Right lobe of liver (tissue), 6 donors: ENCODE measurements at regions not wholly inside any gene's neighbourhood (a gene's known extent, or its start where the extent isn't known, plus 50 kb on each side); places are given as distances from the start of the nearest gene placed in this dataset.

Experiments used
- ATAC-seq, 4 donors: fragments of 200-7000 bp; cut with Tn5 transposase; one replicate each; pipeline ENCODE4 v1.9.1; 2020; ENCODE audit warnings: mild to moderate bottlenecking in 4 of 4, moderate library complexity in 4 of 4
- DNase-seq, 3 donors: peaks; one replicate each; pipeline ENCODE4 v3.0.0-alpha.2; 2020
- H3K27ac ChIP-seq, 3 donors: fragments of 200-600 bp; one replicate each; pipeline ENCODE4 v1.8.0; 2022
- H3K27me3 ChIP-seq, 2 donors: fragments of 200-600 bp; one replicate each; pipeline ENCODE4 v1.8.0; 2022
- H3K36me3 ChIP-seq, 4 donors: fragments of 200-600 bp; sonication (generic) in 1 of 4; one replicate each; pipeline versions ENCODE4 v1.5.1 to v1.8.0; 2017 to 2022; ENCODE audit warnings: control low read depth in 1 of 4
- H3K4me1 ChIP-seq, 4 donors: fragments of 200-600 bp; sonication (generic) in 1 of 4; one replicate each; pipeline versions ENCODE4 v1.5.1 to v1.8.0; 2017 to 2022; ENCODE audit warnings: control low read depth in 1 of 4
- H3K4me3 ChIP-seq, 3 donors: fragments of 200-600 bp; one replicate each; pipeline ENCODE4 v1.8.0; 2022
- H3K9me3 ChIP-seq, 4 donors: fragments of 200-600 bp; sonication (generic) in 1 of 4; one replicate each; pipeline versions ENCODE4 v1.5.1 to v1.8.0; 2017 to 2022; ENCODE audit warnings: control low read depth in 1 of 4
- POLR2A ChIP-seq: fragments of 450-650 bp; IDR thresholded peaks from one replicate; pipeline ENCODE4 v1.6.1; 2017; ENCODE audit warnings: antibody characterized with exemption, mild to moderate bottlenecking
- WGBS: methylation state at CpG from one replicate; pipeline ENCODE4 v1.1.6; 2018; ENCODE audit warnings: low coverage, low lambda C conversion rate; ENCODE audit not compliant: insufficient coverage; ENCODE audit errors: missing lambda C conversion rate; 5-methylcytosine and 5-hydroxymethylcytosine counted together
- intact Hi-C, 2 donors: fragments of 100-400 bp; cut with DNase I; formaldehyde crosslinking; loops; one replicate each; pipeline versions ENCODE4 v1.11.2 to v1.14.1; 2022
- TF ChIP-seq, protein P1 (sequence below), 4 donors: fragments of 200-600 bp in 3 of 4; fragments of 450-650 bp in 1 of 4; IDR thresholded peaks; one replicate each; pipeline versions ENCODE4 v1.5.1 to v1.8.0; 2016 to 2022; ENCODE audit warnings: antibody characterized with exemption in 4 of 4, mild to moderate bottlenecking in 2 of 4
- donor health status: DM: no; HTN: yes; CAD: no.
- donor health status: DM: no; HTN: no; CAD: no.
- donor health status: DM: no; HTN: no; CAD: no.
- donor health status: DM: no; HTN: yes; CAD: no.
- donor health status: DM: no; HTN: yes; CAD: no.

DNA sequence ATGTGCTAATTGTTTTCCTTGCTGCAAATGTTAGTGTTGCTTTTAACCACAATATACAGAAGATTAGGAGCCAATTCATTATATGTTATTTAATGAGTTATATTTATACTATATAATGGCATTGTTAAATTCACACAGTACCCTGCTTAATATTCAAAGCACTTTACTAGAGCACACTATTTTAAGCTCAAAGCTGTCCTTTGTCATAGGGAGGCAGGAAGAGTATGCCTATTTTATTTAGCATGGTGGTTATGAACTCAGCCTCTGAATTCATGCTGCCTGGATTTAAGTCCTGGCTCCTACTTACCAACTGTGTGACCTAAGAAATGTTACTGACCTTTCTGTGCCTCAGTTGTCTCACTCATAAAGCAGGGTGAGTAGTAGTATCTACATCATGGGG, 80.5 kb downstream of the FASTKD2 start:
- H3K27ac ChIP-seq: no peak overlapping the region
- no peaks in the 10 kb centered on the region for H3K4me1 ChIP-seq
- intact Hi-C loops: no loop called here
- no peaks in the 10 kb centered on the region for H3K9me3 ChIP-seq
- H3K36me3 ChIP-seq: no peaks in the 10 kb centered on the region
- DNase-seq (no peak), ATAC-seq (no peak)
- TF ChIP-seq POLR2A: no peak
- TF ChIP-seq, protein P1, sequence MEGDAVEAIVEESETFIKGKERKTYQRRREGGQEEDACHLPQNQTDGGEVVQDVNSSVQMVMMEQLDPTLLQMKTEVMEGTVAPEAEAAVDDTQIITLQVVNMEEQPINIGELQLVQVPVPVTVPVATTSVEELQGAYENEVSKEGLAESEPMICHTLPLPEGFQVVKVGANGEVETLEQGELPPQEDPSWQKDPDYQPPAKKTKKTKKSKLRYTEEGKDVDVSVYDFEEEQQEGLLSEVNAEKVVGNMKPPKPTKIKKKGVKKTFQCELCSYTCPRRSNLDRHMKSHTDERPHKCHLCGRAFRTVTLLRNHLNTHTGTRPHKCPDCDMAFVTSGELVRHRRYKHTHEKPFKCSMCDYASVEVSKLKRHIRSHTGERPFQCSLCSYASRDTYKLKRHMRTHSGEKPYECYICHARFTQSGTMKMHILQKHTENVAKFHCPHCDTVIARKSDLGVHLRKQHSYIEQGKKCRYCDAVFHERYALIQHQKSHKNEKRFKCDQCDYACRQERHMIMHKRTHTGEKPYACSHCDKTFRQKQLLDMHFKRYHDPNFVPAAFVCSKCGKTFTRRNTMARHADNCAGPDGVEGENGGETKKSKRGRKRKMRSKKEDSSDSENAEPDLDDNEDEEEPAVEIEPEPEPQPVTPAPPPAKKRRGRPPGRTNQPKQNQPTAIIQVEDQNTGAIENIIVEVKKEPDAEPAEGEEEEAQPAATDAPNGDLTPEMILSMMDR (IDR thresholded peaks at IDR 0.05): no peak
- no peaks in the 10 kb centered on the region for H3K27me3 ChIP-seq
- no peak overlapping the region for H3K4me3 ChIP-seq

DNA sequence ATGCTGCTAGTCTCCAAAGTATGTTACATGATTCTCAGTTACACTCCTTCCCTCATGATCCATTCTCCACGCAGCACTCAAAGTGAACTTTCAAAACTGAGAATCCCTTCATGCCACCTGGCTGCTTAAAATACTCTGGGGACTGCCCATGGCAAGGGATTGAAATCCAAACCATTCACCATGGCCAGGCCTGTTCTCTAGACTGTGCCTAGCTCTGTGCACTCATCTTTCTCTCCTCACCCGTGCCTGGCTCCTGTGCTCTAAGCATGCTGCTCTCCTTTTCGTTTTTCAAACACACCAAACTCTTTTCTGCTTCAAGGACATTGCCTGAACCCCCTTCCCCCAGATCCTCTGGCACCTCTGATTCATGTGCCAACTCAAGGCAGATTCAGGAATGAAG, 80.9 kb downstream of the FASTKD2 start:
- WGBS: 93% methylated on average over 3 of the region's 3 CpGs
- Histone ChIP-seq H3K9me3 (no peaks in the 10 kb centered on the region), H3K27me3 (no peaks in the 10 kb centered on the region), H3K27ac (no peak overlapping the region), H3K4me1 (no peaks in the 10 kb centered on the region), H3K4me3 (no peak overlapping the region), H3K36me3 (no peaks in the 10 kb centered on the region)
- ATAC-seq (no peak), DNase-seq (no peak)
- TF ChIP-seq POLR2A: no peak
- TF ChIP-seq, protein P1 (IDR thresholded peaks at IDR 0.05): no peak
- intact Hi-C loops: no loop called here

DNA sequence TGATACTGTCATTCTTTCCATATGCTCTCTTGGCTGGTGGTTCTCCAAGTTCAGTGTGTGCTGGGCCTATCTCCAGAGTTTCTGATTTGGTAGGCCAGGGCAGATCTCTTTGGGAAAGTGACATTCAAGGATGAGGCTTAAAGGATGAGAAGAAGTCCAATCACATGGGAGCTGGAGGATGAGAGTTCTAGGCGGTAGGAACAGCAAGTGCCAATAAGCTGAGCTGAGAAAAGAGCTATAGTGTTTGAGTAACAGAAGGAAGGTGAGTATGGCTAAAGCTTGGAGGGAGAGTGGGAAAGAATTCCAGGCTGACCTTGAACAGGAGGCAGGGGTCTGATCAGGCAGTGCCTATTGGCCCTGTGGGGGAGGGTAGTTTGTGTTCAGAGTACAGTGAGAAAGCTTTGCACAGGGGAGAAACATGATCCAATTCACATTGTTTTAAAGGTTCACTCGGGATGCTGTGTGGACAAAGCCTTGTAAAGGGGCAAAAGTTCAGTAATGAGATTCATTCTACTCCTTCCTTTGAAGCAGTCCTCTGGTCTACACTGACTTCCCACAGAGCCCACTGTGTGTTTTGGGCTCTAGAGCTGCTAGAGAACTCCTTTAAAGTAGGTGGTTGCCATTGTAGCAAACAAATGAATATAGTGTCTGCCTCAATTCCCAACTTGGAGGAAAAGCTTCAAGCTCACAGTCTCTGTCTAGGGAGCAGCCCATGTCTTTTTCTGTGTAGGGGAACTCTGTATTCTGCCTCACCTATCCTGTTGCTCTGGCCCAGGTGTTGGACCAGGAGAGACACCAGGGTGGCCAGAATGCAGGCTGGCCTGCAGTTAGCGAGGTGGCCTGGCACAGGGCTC, 81.8 kb downstream of the FASTKD2 start:
- WGBS: 73% methylated on average over 3 of the region's 3 CpGs
- TF ChIP-seq, protein P1 (IDR thresholded peaks at IDR 0.05): no peak
- no peak for TF ChIP-seq POLR2A
- intact Hi-C loops: no loop called here
- Histone ChIP-seq H3K27me3 (no peaks in the 10 kb centered on the region), H3K4me1 (no peaks in the 10 kb centered on the region), H3K4me3 (no peak overlapping the region), H3K27ac (no peak overlapping the region), H3K36me3 (no peaks in the 10 kb centered on the region), H3K9me3 (no peaks in the 10 kb centered on the region)
- DNase-seq (no peak), ATAC-seq (no peak)

DNA sequence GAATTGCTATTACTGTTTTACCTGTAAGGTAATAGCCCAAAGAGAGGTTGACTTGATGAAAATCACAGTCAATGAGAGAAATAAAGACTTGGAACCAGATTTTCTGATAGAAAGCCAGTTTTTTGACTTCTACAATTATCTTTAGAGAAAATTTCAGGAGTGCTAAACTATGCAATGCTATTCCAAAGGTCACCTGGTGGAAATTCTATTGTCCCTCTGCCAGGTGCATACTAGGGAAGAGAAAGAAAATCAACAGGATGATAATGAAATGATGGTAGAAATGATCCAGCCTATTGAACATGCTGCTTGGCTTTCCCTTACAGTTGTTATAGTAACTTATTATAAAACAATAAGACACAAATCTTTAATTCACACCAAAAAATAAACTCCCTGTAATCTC, 85.0 kb downstream of the FASTKD2 start:
- Histone ChIP-seq H3K4me1 (no peaks in the 10 kb centered on the region), H3K9me3 (no peaks in the 10 kb centered on the region), H3K27ac (no peak overlapping the region), H3K36me3 (no peaks in the 10 kb centered on the region), H3K27me3 (no peaks in the 10 kb centered on the region), H3K4me3 (no peak overlapping the region)
- intact Hi-C loops: no loop called here
- DNase-seq: no peak
- TF ChIP-seq, protein P1 (IDR thresholded peaks at IDR 0.05): no peak
- no peak for TF ChIP-seq POLR2A
- peak; percentile 53 to 75 (median 56) for ATAC-seq

DNA sequence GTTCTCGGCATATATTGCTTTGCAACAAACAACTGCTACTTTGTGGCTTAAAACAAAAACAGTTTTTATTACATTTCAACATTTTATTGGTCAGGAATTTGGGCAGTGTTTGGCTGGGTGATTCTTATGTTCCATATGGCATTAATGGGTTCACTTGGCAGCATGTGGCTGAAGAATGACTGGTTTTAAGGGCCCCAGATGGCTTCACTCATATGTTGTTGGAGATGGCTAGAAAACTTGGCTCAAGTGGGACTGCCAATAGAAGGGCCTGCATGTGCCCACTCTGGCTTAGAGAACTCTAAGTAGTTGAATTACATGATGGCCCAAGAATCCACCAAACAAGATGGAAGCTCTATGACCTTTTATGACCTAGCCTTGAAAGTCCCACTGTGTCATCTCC, 86.1 kb downstream of the FASTKD2 start:
- Histone ChIP-seq H3K27ac (no peak overlapping the region), H3K9me3 (no peaks in the 10 kb centered on the region), H3K4me3 (no peak overlapping the region), H3K4me1 (no peaks in the 10 kb centered on the region), H3K36me3 (no peaks in the 10 kb centered on the region), H3K27me3 (no peaks in the 10 kb centered on the region)
- WGBS: 93% methylated on average over 1 of the region's 1 CpG
- TF ChIP-seq, protein P1 (IDR thresholded peaks at IDR 0.05): no peak
- TF ChIP-seq POLR2A: no peak
- DNase-seq (no peak), ATAC-seq (no peak)
- intact Hi-C loops: no loop called here
